ENCODE measurements at regions not wholly inside any gene's neighbourhood (a gene's known extent, or its start where the extent isn't known, plus 50 kb on each side); places are given as distances from the start of the nearest gene placed in this dataset.
"Not testable (repeated sequence)": the region's sequence is repeated elsewhere in the genome, so short reads cannot be mapped to it uniquely, and the experiment has no call there.

DNA sequence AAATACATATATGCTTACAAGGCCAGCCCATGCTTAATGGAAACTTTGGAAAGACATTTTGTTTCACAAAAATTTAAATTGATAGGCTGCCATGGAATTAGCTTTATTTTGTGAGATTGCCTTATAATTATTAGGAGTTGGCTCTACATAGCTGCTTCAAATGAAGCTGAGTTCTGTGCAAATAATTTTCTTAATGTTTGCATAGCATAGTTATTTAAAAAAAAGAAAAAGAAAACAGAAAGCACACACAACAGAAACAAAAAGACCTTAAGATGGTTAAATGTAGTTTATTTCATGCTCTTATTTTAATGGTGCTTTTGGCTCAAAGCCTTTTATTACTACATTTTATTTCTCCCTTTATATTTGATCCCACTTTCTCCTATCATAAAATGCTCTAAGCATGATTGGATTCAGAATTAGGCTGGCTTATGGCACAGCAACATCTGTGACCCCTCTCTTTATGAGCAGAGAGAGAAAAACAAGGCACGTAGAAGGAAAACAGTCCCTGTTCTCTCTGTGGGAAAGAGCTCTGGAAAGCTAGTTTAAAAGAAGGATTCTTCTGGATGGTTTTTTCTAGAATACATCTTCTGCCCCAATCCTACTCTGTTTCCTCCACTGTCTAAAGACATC lies 530.5 kb downstream of the NTRK2 start:
- DNase-seq = no peak

DNA sequence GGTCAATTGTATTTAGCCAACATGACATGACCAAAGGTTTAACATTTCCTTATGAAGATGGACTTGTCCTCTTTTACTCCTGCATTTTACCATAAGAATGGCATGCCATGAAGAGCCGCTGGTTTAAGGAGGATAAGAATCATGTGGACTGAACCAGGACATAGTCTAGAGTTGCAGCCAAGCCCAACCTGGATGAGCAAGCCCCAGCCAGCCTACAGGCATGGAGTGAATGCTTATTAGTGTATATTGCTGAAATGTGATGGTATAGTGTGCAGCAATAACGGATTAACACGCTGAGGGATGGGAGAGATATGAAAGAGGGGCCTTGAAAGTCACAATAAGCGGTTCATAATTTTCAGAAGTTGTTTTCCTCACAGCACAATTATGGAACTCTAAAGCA lies 523.2 kb downstream of the NTRK2 start:
- DNase-seq = no peak

GRCh38 chr9:85186218-85186585 lies 516.7 kb downstream of the NTRK2 start:
- no peak for DNase-seq

GRCh38 chr9:85185486-85186217 lies 516.1 kb downstream of the NTRK2 start:
- DNase-seq = no peak

GRCh38 chr9:85182383-85182782 lies 512.9 kb downstream of the NTRK2 start:
- DNase-seq = no peak

GRCh38 chr9:85178474-85178873 lies 508.9 kb downstream of the NTRK2 start:
- no peak for DNase-seq

GRCh38 chr9:85173967-85174366 lies 504.4 kb downstream of the NTRK2 start:
- DNase-seq = no peak

DNA sequence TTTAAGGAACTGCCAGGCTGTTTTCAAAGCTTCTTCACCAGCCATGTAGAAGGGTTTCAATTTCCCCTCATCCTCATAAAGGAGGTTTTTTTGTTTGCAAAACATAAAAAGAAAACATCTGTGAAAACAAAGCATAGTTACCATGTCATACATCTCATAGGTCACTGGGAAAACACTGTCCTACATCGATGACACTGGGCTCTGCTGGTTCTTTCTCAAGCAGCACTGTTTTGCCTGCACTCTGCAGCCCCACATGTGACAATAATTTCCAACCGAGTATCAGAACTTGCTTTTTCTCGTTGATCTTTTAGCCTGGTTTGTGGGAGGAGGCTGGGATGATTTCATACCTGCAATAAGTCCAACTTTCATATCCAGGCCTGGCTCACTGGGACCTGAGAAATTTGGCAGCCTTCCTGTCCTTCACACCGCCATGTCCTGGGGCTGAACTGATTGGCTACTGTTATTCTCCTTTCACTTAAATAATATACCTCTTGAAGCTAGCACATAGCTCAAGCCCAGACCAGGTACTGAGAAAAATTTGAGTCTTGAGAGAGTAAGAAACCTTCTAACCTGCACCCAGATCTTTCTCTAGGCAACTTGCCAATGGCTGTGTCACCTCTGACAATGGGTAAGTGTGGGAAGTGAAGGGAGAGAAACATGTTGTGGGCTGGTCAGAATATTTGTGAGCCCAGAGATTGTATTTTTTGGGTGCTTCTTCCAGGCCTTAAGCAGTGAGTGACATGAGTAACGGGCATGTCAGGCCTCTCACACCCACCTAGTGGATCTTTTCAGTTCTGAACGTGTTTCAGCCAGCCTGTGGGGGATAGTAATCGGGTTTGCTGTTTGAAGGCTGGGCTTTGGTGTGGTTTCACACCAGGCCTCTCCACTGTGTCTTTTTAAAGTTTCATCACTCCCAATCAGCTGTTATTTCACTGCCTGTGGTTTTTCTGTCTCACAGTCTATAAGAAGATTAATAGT lies 502.8 kb downstream of the NTRK2 start:
- DNase-seq = no peak

- no peak for DNase-seq
These were observed 501.6 kb downstream of the NTRK2 start for GRCh38 chr9:85171163-85171562.

DNA sequence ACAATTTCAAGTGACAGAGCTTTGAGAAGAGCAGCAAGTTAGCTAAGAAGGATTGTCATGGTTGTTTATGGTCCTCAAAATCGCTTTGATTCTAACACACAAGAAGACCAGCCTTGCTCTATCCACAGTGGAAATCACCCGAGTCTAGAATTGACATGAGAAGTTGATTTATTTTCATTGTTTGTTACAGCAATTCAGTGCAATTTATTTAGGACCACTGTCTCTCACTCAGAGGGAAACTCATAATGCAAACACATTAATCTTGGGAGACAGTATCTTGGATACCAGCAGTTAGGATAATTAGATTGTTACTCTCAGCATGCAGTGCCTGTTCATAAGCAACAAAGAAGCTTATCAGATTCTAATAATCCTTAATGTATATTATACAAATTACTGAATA lies 498.9 kb downstream of the NTRK2 start:
- no peak for DNase-seq

- no peak for DNase-seq
These were observed 497.6 kb downstream of the NTRK2 start for GRCh38 chr9:85167146-85167545.

DNA sequence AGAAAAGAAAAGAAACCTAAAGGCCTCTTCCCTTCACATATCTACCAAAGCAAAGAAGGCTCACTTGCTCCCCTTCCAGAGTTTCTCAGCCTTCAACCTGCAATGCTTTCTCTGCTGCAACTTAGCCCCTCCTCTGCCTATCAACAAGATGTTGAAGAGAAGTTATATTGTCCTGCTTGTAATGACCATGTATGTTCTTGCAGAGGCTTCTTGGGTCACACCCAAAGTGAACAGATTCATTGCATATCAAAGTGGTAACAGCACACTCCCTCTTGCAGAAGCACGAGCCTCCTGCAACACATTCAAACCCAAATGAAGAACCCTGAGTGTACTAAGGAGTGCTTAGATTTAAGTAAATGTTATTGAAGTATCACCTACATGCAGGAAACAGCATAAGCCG lies 494.3 kb downstream of the NTRK2 start:
- DNase-seq = no peak

- DNase-seq = no peak
These were observed 493.9 kb downstream of the NTRK2 start for GRCh38 chr9:85163415-85163814.

DNA sequence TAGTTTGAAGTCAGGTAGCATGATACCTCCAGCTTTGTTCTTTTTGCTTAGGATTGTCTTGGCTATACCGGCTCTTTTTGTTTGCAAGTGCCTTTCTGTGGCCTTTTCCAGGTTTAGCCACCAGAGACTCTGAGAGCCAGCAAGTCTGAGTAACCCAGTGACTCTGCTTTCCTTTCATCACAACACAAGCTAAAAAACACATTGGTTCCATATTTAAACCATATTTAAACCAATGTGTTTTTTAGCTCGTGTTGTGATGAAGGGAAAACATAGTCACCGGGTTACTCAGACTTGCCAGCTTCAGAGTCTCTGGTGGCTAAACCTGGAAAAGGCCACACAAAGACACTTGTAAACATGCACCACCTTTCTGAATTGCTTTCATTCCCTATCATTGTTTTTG lies 493.3 kb downstream of the NTRK2 start:
- DNase-seq = no peak

DNA sequence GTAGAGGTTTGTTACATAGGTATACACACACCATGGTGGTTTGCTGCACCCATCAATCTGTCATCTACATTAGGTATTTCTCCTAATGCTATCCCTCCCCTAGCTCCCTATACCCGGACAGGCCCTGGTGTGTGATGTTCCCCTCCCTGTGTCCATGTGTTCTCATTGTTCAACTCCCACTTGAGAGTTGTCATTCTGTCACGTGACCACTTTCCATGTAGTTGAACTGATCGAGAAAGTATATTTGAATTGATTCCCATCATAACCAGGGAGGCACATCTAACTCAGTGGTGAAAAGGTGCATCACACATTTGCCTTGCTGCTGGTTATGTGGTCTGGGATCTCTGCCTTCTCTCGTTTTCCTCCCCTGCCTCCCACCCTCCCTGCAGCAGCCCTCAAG lies 491.4 kb downstream of the NTRK2 start:
- DNase-seq = not testable (repeated sequence)

DNA sequence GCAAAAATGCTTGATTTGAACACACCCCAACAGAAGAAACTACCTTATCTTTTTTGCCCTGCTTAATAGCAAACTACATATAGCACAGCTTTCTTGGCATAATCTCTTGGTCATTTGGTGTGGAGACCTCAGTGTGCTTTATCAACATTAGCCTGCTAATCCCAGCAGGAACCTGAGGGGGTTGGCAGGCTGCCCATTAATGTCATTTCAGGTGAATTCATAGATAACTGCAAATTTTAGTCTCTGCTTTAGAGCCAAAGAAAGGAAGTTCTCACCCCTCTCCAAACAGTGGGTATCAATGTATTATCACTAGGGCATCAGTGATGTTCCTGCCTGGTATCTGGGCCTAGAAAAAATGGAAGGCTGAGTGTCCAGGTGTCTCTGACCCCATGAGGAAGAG lies 489.0 kb downstream of the NTRK2 start:
- no peak for DNase-seq

GRCh38 chr9:85157772-85158171 lies 488.2 kb downstream of the NTRK2 start:
- DNase-seq = no peak

DNA sequence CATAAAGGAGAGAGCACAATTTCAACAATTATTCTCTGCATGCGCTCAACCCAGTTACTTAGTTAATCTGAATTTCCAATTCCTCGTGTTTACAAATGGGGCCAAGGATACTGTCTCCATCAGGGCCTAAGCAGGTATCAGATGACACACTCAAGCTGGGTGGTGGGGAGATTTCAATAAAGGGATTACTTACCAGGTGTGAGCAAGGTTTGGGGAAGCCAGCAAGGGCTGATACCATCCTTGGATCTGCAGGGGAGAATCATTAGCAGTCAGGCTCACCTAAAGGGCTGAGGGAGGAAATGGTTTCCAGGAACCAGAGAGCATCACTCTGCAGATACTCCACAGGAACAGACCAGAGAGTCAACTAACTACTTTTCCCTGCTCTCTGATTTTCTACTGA lies 487.1 kb downstream of the NTRK2 start:
- no peak for DNase-seq

DNA sequence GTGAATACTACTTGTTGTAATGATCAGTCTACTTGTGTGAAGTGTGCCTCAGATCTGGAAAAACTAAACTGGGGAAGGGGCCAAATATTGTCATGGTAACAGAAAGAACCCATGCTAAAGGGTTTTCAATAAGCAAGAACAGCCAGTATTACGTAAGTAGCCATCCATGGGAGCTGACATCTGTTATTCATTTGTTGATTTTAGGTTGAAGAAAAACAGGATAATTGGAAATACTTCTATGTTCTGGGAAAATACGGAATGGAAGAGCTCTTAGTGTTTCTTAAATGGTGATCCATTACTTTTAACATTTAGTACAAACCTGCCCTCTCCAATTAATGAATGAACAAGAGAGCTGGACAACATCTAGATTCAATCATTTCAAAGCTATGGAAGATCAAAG lies 485.8 kb downstream of the NTRK2 start:
- no peak for DNase-seq

GRCh38 chr9:85151741-85152140 lies 482.2 kb downstream of the NTRK2 start:
- no peak for DNase-seq

DNA sequence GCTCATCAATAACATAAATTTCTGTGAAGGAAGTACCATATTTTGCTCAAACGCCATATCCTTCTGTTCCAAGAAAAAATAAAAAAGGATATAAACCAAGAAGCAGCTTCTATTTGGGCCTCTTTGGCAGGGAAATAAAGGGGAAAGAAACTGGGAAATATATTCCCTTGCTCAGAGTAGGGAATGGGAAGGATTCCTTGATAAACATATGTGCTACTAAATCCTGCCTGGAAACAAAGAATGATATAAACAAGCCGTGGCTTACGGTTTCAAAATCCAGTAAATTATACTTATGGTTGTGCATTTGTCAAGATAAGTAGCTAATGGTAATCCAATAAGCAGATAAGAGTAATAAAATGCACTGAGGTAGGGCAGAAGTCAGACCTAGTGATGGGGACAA lies 481.6 kb downstream of the NTRK2 start:
- no peak for DNase-seq

DNA sequence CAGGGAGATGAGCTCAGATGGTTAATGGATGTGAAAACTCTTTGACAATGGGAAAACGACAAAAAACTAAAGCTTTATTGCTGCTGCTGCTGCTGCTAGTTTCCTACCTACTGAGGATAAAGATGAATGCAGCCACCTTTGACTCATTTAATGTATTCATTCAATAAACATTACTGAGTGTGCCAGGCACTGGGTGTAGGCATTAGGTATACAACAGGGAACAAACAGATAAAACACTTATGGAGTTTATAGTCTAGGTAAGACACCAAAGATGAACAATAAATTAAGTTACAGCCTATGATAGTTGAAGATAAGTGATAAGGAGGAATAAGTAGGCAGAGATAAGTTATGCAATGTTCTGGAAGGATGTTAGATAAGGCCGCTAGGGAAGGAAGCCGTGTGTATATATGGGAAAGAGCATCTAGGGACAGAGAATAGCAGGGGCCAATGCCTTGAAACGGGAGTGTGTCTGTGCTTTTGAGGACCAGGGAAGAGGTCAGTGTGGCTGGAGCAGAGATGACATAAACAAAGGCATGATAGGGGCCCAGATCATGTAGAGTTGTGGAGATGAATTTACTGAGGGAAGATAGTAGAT lies 477.6 kb downstream of the NTRK2 start:
- no peak for DNase-seq

- DNase-seq = peak; percentile 31
These were observed 473.4 kb downstream of the NTRK2 start for GRCh38 chr9:85142968-85143367.
